ENCODE measurements at regions not wholly inside any gene's neighbourhood (a gene's known extent, or its start where the extent isn't known, plus 50 kb on each side); places are given as distances from the start of the nearest gene placed in this dataset.

DNA sequence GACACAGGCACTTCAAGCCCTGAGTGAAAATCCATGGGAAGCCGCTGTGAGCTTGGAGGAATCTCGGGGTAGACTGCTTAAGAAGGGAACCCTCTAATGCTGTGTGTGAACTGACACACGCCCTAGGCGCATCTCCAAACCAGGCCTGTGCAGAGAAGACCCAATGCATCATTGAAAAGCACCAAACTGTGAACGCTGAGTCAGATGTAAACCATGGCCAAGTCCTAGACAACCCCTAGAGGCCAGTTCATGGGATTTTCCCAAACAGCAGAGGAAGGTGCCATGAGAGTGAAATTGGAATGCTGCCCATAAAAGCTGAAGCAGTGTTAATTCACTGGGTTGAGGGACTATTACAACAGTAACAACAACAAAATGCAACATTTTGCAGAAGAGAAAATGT lies 296.5 kb downstream of the SMOC2 start:
- DNase-seq = no peak

DNA sequence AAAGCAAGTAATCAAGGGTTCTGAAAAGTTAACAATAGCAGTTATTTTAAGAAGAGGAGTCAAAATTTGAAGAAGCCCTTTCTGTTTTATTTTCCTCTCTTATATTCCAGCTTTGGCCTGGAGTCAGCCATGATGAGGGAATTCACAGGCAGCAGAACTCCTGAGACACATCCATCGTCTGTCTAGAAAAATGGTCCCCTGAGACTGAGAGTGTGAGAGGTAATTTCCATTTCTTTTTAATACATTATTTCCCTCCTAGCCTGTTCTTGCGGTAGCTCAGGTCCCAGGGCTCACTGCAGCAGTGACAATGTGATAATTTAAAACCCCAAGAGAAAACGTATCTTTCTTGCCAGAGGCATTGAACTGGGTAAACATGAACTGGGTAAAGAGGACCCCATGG lies 296.0 kb downstream of the SMOC2 start:
- no peak for DNase-seq

DNA sequence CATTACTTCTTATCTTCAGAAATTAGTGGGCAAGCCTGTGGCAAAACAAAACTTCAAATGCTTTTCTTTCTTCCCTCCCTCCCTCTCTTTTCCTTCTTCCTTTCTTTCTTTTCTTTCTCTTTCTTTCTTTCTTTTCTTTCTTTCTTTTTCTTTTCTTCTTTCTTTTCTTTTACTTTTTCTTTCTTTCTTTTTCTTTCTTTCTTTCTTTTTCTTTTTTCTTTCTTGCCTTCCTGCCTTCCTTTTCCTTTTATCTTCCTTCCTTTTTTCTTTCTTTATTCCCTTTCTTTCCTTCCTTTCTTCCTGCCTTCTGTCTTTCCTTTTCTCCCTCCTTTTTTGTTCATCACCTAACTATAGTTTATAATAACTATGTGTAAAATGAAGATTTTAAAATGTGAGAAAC lies 295.1 kb downstream of the SMOC2 start:
- no peak for DNase-seq

DNA sequence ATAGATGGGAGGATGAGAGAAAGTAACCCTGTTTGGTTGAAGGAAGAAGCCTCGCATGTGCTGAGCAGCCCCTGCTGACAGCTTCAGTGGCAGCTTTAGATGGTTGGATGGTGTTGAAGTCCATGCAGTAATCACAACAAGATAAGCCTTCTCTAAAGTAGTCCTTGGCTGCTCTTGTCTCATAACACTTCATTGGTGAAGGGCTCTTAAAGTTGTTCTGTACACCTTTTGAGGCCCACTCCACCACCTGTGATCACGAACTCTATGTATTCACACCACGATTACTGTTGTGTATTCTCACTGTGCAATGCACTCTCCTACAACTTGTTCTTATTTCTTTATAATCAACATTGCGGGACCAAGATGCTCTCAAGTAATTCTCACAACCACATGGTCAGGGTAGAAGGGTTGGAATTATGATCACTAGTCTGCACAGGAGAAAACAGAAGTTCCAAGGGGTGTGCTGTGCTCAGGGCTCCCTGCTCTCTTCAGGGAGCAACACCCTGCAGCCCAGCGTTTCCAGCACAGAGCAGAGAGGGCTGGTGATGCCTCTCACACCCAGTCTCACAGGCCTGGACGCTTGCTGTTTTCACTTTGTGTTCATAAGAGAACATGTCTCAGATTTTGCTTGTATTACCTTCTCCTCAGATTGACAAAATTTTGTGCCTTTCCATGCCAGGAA lies 294.4 kb downstream of the SMOC2 start:
- no peak for DNase-seq

DNA sequence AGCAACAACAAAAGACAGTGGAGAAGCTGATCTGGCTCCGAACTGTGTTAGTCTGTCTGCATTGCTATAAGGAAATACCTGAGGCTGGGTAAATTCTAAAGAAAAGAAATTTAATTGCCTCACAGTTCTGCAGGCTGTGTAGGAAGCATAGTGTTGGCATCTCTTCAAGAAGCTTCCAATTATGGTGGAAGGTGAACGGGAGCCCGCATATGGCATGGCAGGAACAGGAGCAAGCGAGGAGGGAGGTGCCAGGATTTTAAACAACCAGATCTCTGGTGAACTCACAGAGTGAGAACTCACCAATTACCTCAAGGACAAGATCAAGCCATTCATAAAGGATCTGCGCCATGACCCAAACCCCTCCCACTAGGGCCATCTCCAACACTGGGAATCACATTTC lies 293.5 kb downstream of the SMOC2 start:
- DNase-seq = no peak

DNA sequence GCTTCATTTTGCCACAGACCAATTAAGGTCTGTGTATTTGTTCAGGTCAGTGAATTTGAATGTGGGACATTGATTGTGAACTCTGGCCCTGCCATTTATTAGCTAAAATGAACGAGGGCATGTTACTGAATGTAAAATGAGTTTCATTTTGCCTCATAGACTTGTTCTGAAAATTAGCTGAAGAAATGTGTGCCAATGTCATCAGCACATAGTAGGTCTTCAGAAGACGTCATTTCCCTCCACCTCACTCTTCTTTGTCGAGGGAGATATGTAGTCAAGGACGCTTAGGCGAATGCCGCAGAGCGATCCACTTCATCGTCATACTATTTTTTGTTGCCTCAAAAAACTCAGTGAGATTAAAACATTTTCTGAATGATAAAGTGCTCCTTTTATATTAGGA lies 291.7 kb downstream of the SMOC2 start:
- no peak for DNase-seq

DNA sequence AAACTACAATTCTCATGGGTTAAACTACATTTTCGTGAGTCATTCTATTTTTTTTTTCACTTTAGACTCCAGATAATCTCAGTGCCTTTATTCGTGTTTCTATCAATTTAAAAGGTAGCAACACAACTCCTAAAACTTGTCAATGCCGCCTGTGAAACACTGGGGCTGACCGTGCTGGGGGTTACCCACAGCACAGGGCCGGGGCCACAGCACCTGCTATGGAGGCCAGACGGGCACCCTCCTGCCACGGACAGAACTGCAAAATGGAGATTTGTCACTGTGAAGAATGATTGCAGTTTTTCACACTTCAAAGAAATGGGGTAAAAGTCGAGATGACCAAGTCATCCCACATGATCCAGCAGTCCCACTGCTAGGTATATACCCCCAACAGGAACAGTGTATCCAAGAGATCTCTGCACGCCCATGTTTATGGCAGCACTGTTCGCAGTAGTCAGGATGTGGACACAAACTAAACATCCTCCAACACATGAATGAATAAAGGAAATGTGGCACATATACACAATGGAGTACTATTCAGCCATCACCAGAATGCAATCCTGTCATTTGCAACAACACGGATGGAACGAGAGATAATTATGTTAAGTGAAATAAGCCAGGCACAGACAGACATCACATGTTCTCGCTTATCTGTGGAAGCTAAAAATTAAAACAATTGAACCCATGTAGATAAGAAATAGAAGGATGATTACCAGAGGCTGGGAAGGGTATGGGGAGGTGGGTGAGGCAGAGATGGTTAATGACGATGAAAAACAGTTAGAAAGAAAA lies 290.1 kb downstream of the SMOC2 start:
- DNase-seq = no peak

DNA sequence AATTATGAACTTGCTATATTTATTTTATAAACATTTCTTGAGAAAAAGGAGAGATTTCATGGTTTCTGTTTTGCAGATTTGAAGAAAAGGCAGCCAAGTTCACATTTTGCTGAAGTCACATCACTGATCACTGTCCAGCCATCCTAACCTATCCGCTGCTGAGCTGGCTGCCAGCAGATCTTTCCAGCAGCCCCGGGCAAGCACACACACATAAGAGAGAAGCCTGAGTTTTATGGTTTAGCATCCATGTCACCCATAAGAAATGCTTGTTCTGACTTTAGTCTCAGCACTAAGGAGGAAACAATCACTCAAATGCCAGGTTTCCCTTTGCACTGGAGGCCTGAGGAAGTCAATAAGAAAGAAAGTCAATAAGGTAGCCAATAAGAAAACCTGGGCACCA lies 287.1 kb downstream of the SMOC2 start:
- no peak for DNase-seq

DNA sequence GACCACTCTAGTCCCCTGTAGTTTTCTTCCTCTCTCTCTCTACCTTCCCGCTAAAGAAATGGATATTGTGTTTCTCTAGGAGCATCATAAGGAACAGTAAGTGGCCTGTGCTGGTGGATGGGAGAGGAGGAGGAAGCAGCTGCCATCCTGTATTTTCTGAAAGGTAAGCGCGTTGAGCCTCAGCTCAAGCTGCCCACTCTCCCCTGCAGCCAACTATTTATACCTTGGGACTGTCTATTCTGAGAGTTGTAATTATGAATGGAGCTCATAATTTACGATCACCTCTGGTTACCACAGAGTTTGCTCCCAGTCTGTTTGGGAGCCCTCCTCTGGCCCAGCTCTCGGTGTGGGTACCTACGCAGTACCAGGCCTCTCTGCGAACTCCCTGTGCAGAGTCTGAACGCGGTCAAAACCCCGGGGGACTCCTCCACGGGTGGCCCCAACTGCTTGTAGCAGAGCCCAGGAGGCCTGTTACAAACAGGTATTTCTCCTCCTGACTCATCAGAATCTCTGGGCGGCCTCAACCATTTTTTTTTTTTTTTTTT lies 285.4 kb downstream of the SMOC2 start:
- no peak for DNase-seq

DNA sequence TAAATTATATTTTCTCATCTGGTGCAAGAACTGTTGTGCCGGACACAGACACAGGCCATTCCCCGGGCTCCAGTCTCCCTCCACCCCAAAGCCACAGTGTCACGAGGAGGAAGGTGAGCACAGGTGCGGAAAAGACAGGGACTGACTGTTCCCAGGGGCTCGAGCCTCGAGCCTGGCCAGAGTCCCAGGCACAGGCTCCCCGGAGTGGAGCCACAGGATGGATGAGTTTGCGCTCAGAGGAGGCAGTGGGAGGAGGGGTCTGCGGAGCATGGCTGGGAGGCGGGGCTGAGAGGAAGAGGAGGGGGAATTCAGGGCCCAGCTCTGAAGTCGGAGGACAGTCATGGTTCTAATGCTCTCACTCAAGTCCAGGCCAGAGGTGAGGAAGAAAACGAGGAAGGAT lies 284.8 kb downstream of the SMOC2 start:
- no peak for DNase-seq

DNA sequence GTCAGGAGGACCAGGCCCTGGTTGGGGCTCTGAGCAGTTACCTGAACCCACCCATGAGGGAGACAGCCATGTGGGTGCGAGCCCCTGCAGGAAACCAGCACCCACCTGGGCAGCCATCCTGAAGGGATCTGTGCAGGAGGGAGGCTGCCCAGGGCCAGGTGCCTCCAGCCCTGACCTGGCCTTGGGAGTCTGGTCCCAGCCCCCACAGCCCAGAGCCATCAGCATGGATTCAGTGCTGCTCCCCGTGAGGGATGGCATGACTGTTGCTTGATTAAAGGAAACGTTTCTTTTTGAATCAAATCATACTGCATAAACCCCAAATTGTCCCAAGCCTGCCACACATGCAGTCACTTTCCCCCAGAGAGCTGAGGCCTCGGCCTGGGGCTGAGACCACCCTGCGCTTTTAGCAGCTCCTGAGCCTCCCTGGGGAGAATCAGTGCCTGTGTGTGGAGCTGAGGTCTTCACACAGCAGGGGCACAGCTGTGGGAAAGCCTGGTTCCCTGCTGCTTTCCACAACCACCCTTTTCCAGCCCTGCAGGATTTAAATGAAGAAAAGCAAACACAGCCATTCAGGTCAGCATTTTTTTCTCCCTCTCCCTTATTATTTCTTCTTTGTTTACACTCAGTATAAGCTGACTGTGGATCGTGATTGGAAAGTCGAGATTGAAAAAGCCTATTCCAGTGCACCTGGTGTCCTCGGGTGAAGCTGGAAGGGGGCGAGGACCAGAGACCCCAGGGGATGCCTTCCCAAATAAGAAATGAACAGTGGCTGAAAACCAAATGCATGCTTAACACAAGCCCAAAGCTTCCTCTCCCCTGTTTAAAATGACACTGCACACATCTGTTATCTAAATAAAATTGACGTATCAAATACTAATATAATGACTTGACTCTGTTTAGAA lies 283.9 kb downstream of the SMOC2 start:
- DNase-seq = no peak

DNA sequence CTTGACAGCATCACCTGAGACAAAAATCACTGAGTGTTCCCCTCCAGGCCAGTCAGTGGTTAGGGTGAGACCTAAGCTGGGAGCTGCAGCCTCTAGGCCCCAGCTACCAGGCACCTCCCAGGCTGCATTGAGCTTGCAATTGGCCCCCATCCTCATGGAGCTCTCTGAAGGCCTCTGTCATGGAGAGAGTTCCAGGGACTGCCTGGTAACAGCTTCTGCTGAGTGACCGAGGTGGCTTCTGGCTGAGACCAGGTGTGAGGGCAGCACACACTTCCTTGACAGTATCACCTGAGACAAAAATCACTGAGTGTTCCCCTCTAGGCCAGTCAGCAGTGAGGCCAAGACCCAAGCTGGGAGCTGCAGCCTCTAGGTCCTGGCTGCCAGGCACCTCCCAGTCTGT lies 283.0 kb downstream of the SMOC2 start:
- DNase-seq = no peak

DNA sequence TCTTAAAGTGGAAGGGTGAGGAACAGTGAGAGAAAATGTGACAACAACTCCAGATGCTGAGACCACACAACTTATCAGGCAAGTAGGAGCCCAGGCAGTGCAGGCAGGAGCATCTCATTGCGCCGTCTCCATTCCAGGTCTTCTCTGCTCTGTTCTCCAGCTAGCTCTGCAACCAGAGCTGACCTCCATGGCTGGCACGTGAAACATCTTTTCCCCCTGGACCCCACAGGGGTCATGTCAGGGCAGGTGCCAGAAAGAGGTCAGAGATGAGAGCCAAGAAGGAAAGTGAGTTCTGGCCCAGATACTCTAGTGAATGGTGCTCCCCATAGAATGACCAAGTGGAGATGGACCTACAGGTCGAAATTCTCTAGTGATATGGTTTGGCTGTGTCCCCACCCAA lies 281.4 kb downstream of the SMOC2 start:
- DNase-seq = no peak

DNA sequence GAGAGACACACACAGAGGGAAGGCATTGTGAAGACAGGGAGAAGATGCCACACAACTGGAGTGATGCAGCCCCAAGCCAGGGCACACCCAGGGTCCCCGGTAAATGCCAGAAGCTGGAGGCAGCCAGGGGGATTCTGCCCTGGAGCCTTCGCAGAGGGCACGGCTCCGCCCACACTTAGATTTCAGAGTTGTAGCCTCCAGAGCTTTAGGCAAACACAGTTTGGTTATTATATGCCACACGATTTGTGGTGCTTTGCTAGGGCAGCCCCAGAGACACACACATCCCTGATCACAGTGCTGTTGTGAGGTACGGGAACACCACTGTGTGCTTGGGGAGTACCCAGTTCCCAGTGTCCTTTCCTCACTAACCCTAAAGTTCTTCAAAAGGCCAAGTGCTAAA lies 280.6 kb downstream of the SMOC2 start:
- no peak for DNase-seq

DNA sequence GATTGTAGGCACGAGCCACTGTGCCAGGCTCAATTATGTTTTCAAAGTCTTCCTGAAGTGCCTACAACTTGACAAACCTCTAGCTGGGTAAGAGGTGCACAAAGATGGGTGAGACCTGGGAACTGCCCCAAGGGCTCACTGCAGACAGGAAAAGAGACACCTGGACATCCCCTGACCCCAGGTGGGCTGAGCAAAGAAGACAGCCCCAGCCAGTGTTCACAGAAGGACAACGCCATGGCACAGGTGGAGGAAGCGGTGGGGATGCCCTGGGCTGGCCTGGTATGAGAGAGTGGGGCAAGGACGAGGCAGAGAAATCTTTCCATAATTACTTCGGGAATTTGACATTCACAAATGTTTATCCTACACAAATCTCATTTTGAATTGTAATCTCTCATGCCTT lies 278.9 kb downstream of the SMOC2 start:
- DNase-seq = no peak

DNA sequence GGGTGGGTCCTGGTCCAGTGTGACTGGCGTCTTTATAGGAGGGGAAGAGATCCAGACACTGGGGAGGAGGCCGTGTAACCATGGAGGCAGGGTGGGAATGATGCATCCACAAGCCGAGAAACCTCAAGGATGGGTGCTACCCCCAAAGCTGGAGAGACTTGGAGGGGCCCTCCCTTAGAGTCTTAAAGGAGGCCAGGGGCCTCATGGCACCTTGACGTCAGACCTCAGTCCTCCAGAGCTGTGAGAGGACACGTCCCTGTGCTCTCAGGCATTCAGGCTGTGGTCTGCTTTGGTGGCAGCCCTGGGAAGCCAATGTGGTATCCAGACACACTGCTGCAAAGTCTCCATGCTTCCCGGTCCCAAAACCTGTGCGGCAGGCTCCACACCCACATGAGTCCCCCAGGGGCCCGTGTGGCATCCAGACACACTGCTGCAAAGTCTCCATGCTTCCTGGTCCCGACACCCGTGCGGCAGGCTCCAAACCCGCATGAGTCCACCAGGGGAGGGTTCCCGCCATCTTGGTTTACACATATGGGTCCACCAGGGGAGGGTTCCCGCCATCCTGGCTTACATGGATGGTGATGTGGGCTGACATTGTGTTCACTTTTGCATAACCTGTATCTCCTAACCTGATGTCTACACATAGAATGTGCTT lies 278.0 kb downstream of the SMOC2 start:
- no peak for DNase-seq

All from femur (tissue), 1 donor.